ENCODE measurements at regions not wholly inside any gene's neighbourhood (a gene's known extent, or its start where the extent isn't known, plus 50 kb on each side); places are given as distances from the start of the nearest gene placed in this dataset.

DNA sequence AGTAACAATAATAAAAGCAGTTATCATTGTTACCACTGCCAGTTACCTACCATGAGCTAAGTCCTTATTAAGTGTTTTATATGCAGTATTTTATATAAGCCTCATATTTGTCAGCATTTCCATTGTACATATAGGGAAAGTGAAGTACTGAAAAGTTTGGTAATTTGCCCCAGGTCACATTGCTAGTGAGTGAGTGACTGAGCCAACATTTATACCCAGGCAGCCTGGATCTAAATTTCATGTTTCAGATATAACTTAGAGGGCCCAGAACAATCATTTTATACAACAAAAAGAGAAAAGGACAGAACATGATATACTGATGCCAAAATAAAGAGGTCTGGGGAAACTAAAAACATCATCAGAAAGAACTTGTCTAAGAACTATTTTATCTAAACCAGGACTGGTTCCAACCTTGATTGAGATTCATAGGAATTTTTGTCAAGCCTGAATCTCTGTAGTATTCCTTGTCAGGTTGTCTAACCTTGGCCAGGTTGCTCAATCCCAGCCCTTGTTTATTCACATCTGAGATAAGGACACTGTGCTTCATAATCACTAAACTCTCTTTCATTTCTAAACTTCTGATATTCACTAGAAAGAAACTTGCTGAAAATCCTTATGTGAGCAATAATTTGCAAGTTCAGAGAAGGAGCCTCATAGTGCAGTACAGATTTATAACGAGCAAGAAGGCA is 308.2 kb downstream of the IPMK start:
- no peak for DNase-seq (ENCODE audit: low read depth)
- no peak overlapping the region for H3K4me3 ChIP-seq (ENCODE audit: low read length)
- TF ChIP-seq, protein P1, sequence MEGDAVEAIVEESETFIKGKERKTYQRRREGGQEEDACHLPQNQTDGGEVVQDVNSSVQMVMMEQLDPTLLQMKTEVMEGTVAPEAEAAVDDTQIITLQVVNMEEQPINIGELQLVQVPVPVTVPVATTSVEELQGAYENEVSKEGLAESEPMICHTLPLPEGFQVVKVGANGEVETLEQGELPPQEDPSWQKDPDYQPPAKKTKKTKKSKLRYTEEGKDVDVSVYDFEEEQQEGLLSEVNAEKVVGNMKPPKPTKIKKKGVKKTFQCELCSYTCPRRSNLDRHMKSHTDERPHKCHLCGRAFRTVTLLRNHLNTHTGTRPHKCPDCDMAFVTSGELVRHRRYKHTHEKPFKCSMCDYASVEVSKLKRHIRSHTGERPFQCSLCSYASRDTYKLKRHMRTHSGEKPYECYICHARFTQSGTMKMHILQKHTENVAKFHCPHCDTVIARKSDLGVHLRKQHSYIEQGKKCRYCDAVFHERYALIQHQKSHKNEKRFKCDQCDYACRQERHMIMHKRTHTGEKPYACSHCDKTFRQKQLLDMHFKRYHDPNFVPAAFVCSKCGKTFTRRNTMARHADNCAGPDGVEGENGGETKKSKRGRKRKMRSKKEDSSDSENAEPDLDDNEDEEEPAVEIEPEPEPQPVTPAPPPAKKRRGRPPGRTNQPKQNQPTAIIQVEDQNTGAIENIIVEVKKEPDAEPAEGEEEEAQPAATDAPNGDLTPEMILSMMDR (conservative IDR thresholded peaks at IDR 0.05; ENCODE audit: low read depth, low read length): no peak

DNA sequence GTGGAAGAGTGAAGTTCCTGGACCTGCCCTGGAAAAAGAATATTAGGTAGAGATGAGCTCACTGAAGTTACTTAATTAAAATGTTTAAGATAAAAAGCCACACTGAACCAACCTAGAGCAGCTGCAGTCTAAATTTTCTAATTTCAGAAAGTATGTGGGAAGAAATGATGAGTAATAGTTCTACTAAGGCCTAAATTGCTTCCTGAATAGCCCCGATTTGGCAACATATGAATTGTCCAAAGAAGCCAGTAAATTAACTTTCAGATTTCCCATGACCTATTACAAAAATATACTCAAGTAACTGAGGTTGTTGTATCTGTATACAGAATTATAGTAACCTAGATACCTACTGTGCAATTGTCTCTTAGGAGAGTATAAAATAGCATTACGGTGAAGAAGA is 312.6 kb downstream of the IPMK start:
- H3K4me3 ChIP-seq (ENCODE audit: low read length): no peak overlapping the region
- TF ChIP-seq, protein P1 (conservative IDR thresholded peaks at IDR 0.05; ENCODE audit: low read depth, low read length): no peak
- DNase-seq (ENCODE audit: low read depth): no peak

- no peak overlapping the region for H3K4me3 ChIP-seq (ENCODE audit: low read length)
- TF ChIP-seq, protein P1 (conservative IDR thresholded peaks at IDR 0.05; ENCODE audit: low read depth, low read length): no peak
- DNase-seq (ENCODE audit: low read depth): no peak
Observed at GRCh38 chr10:57952741-57953140, 315.0 kb downstream of the IPMK start.

GRCh38 chr10:57950442-57950974 is 317.2 kb downstream of the IPMK start:
- TF ChIP-seq, protein P1 (conservative IDR thresholded peaks at IDR 0.05; ENCODE audit: low read depth, low read length): no peak
- DNase-seq (ENCODE audit: low read depth): no peak
- H3K4me3 ChIP-seq (ENCODE audit: low read length): no peak overlapping the region

DNA sequence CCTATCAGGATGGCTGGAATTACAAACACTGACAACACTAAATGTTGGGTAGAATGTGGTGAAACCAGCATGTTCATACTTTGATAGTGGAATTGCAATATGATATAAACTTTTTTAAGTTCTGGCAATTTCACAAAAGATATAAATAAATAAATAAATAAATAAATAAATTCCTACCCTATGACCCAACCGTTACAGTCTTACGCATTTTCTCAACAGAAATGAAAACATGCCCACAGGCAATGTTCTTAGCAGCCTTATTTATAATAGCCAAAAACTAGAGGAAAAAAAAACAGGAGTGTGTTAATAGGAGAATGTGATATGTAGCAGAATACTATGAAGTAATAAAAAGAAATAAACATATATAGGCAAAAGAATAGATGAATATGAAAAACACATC is 318.9 kb downstream of the IPMK start:
- no peak for DNase-seq (ENCODE audit: low read depth)
- H3K4me3 ChIP-seq (ENCODE audit: low read length): no peak overlapping the region
- TF ChIP-seq, protein P1 (conservative IDR thresholded peaks at IDR 0.05; ENCODE audit: low read depth, low read length): no peak

GRCh38 chr10:57946833-57947232 is 320.9 kb downstream of the IPMK start:
- DNase-seq (ENCODE audit: low read depth): no peak
- TF ChIP-seq, protein P1 (conservative IDR thresholded peaks at IDR 0.05; ENCODE audit: low read depth, low read length): no peak
- no peak overlapping the region for H3K4me3 ChIP-seq (ENCODE audit: low read length)

DNA sequence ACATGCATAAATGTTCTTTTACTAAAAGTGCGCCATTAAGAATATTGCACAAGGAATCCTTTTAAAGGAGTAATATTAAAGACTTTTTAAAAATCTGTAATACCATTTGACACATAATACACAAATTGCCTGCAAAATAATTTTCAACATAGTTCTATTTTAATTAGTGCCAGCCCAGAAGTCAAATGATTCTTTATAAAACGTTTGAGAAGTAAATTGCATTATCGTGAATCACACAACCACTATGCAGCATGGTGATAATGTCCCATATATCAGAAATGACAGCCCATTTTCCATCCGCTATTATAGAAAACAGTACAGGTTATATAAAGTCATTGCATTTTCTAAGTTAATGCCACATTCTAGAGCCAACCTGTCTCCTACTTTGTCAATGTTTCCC is 324.0 kb downstream of the IPMK start:
- H3K4me3 ChIP-seq (ENCODE audit: low read length): no peak overlapping the region
- DNase-seq (ENCODE audit: low read depth): no peak
- TF ChIP-seq, protein P1 (conservative IDR thresholded peaks at IDR 0.05; ENCODE audit: low read depth, low read length): no peak
